Hepatocyte (in vitro differentiated cells): ENCODE measurements at regions not wholly inside any gene's neighbourhood (a gene's known extent, or its start where the extent isn't known, plus 50 kb on each side); places are given as distances from the start of the nearest gene placed in this dataset.

Experiments used
- EZH2 ChIP-seq: fragments of 200-600 bp; sonication (generic); IDR thresholded peaks from 2 replicates; pipeline ENCODE4 v1.6.1; 2016; ENCODE audit warnings: antibody characterized with exemption, mild to moderate bottlenecking, borderline replicate concordance
- EZH2phosphoT487 ChIP-seq: fragments of 200-600 bp; sonication (generic); IDR thresholded peaks from one replicate; pipeline ENCODE4 v1.6.1; 2018; ENCODE audit warnings: antibody characterized with exemption, mild to moderate bottlenecking, low read depth, moderate library complexity; ENCODE audit not compliant: unreplicated experiment, severe bottlenecking
- TF ChIP-seq, protein P1 (sequence below): fragments of 200-600 bp; sonication (generic); IDR thresholded peaks from 2 replicates; pipeline ENCODE4 v1.5.1; 2016; ENCODE audit warnings: antibody characterized with exemption, mild to moderate bottlenecking; ENCODE audit not compliant: poor library complexity

DNA sequence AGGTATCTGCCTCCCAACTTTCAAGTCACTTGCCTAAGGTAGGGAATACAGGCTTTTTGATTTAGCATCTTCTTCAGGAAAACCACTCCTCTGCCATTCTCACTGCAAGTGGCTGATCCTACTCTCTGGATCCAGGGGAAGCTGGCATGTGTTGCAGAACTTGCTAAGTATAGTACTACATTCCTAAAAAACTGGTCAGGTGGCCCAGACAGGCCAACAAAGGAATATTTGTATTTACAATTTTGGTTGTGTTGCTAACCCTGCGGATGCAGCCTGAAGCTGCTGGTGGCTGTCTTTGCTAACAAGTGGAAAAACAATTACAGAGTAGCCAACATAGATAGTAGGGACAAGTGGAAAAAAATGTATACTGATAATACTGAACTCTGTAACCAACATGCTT is 222.5 kb upstream of the STARD13 start:
- TF ChIP-seq, protein P1, sequence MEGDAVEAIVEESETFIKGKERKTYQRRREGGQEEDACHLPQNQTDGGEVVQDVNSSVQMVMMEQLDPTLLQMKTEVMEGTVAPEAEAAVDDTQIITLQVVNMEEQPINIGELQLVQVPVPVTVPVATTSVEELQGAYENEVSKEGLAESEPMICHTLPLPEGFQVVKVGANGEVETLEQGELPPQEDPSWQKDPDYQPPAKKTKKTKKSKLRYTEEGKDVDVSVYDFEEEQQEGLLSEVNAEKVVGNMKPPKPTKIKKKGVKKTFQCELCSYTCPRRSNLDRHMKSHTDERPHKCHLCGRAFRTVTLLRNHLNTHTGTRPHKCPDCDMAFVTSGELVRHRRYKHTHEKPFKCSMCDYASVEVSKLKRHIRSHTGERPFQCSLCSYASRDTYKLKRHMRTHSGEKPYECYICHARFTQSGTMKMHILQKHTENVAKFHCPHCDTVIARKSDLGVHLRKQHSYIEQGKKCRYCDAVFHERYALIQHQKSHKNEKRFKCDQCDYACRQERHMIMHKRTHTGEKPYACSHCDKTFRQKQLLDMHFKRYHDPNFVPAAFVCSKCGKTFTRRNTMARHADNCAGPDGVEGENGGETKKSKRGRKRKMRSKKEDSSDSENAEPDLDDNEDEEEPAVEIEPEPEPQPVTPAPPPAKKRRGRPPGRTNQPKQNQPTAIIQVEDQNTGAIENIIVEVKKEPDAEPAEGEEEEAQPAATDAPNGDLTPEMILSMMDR: no peak
- no peak for TF ChIP-seq EZH2phosphoT487
- no peak for TF ChIP-seq EZH2
